BLaER1 treated with 17β-estradiol and CSF1 and Interleukin-3, amounts not matched to agents 10 nM and 100 nM (cell line): ENCODE measurements at regions not wholly inside any gene's neighbourhood (a gene's known extent, or its start where the extent isn't known, plus 50 kb on each side); places are given as distances from the start of the nearest gene placed in this dataset.
A peak's percentile ranks its signal among the peaks of the same experiment; 100 is the strongest.
"Not testable (repeated sequence)": the region's sequence is repeated elsewhere in the genome, so short reads cannot be mapped to it uniquely, and the experiment has no call there.

Experiments
- H3K27ac ChIP-seq, 11 experiments: shearing (Covaris generic); formaldehyde crosslinking; 2 replicates each; pipeline ENCODE4 v1.8.1; 2022
- H3K27me3 ChIP-seq, 11 experiments: shearing (Covaris generic); formaldehyde crosslinking; 2 replicates each; pipeline ENCODE4 v1.8.1; 2022
- H3K36me3 ChIP-seq, 11 experiments: shearing (Covaris generic); formaldehyde crosslinking; 2 replicates each; pipeline ENCODE4 v1.8.1; 2022
- H3K4me1 ChIP-seq, 10 experiments: shearing (Covaris generic); formaldehyde crosslinking; 2 replicates each; pipeline ENCODE4 v1.8.1; 2022
- H3K4me2 ChIP-seq, 11 experiments: shearing (Covaris generic); formaldehyde crosslinking; 2 replicates each; pipeline ENCODE4 v1.8.1; 2022
- H3K4me3 ChIP-seq, 10 experiments: shearing (Covaris generic); formaldehyde crosslinking; 2 replicates each; pipeline ENCODE4 v1.8.1; 2022
- H3K9ac ChIP-seq, 11 experiments: shearing (Covaris generic); formaldehyde crosslinking; 2 replicates each; pipeline ENCODE4 v1.8.1; 2022
- H3K9me3 ChIP-seq, 11 experiments: shearing (Covaris generic); formaldehyde crosslinking; replicated peaks in 1 of 11; 2 replicates each; pipeline ENCODE4 v1.8.1; 2022
- H4K20me1 ChIP-seq, 11 experiments: shearing (Covaris generic); formaldehyde crosslinking; 2 replicates each; pipeline ENCODE4 v1.8.1; 2022
- Cebpa-rat ChIP-seq, 11 experiments: shearing (Covaris generic); IDR thresholded peaks; 2 replicates each; pipeline ENCODE4 v1.8.1; 2022

GRCh38 chr3:106508331-106508893, 639.6 kb upstream of the CBLB start:
- H3K9ac ChIP-seq: no peak overlapping the region
- H3K4me3 ChIP-seq: no peak overlapping the region
- peaks cover 0 to 14% (median 0%) of the 10 kb centered on the region in 11 experiments; a peak in 1 of 22 replicates for H3K9me3 ChIP-seq
- H3K27me3 ChIP-seq: no peaks in the 10 kb centered on the region
- H3K36me3 ChIP-seq: no peaks in the 10 kb centered on the region
- no peaks in the 10 kb centered on the region for H4K20me1 ChIP-seq
- no peak overlapping the region for H3K27ac ChIP-seq
- peaks cover 0 to 5% (median 0%) of the 10 kb centered on the region in 10 experiments; a peak in 3 of 20 replicates for H3K4me1 ChIP-seq
- TF ChIP-seq Cebpa-rat (IDR thresholded peaks at IDR 0.05): no peak
- no peak overlapping the region for H3K4me2 ChIP-seq

DNA sequence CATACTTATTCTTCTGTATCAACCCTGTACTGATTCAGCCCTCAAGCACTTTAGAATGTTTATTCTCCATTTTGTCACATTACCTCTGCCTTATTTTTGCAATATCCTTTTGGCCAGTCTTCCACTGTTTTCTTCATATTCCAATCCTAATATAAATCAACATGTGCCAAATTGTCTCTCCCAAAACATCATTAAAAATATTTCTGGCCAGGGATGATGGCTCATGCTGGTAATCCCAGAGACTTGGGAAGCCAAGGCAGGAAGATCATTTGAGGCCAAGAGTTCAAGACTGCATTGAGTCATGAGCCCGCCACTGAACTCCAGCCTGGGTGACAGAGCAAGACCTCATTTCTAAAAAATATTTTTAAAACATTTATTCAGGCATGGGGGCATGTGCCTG, 641.4 kb upstream of the CBLB start:
- no peaks in the 10 kb centered on the region for H3K36me3 ChIP-seq
- H3K27me3 ChIP-seq: no peaks in the 10 kb centered on the region
- no peak overlapping the region for H3K4me2 ChIP-seq
- TF ChIP-seq Cebpa-rat (IDR thresholded peaks at IDR 0.05): no peak
- no peak overlapping the region for H3K4me3 ChIP-seq
- H3K9me3 ChIP-seq: peaks cover 0 to 14% (median 0%) of the 10 kb centered on the region in 11 experiments; a peak in 1 of 22 replicates
- peaks cover 5 to 15% (median 9%) of the 10 kb centered on the region in 10 experiments; a peak in 16 of 20 replicates for H3K4me1 ChIP-seq
- no peaks in the 10 kb centered on the region for H4K20me1 ChIP-seq
- H3K27ac ChIP-seq: no peak overlapping the region
- no peak overlapping the region for H3K9ac ChIP-seq

DNA sequence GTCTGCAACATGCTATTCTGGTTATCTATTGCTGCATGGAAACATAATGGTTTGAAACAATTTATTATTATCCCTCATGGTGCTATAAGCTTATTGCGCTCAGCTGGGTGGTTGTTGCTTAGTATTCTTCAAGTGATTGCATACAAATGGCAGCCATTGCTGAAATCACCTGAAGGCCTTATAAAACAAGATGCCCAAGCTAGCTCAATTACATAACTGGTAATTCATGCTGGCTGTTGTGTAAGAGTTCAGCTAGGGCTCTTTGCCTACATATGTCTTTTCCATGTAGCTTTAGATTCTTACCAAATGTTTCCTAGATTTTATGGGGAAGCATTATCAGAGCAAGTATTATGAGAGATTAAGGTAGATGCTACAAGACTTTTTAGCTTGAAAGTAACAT, 644.0 kb upstream of the CBLB start:
- no peak for TF ChIP-seq Cebpa-rat (IDR thresholded peaks at IDR 0.05)
- no peak overlapping the region for H3K4me2 ChIP-seq
- H3K36me3 ChIP-seq: no peaks in the 10 kb centered on the region
- no peaks in the 10 kb centered on the region for H4K20me1 ChIP-seq
- no peaks in the 10 kb centered on the region for H3K27me3 ChIP-seq
- H3K9ac ChIP-seq: no peak overlapping the region
- no peak overlapping the region for H3K27ac ChIP-seq
- no peak overlapping the region for H3K4me3 ChIP-seq
- H3K9me3 ChIP-seq: no peaks in the 10 kb centered on the region
- H3K4me1 ChIP-seq: peaks cover 5 to 20% (median 10%) of the 10 kb centered on the region in 10 experiments; a peak in 16 of 20 replicates

- Histone ChIP-seq H3K9me3 (no peaks in the 10 kb centered on the region), H3K36me3 (no peaks in the 10 kb centered on the region), H3K27me3 (no peaks in the 10 kb centered on the region), H3K4me3 (no peak overlapping the region), H3K9ac (no peak overlapping the region; a peak in 1 of 22 replicates), H3K4me1 (peaks cover 5 to 20% (median 10%) of the 10 kb centered on the region in 10 experiments; a peak in 16 of 20 replicates), H3K27ac (peak overlapping the region in 4 of 11 experiments; percentile 15 to 40 (median 36); a peak in 6 of 22 replicates), H3K4me2 (peak overlapping the region in 10 of 11 experiments; percentile 16 to 68 (median 32); a peak in 17 of 22 replicates), H4K20me1 (no peaks in the 10 kb centered on the region)
- TF ChIP-seq Cebpa-rat (IDR thresholded peaks at IDR 0.05): no peak
Observed at GRCh38 chr3:106514431-106514830, 645.6 kb upstream of the CBLB start.

DNA sequence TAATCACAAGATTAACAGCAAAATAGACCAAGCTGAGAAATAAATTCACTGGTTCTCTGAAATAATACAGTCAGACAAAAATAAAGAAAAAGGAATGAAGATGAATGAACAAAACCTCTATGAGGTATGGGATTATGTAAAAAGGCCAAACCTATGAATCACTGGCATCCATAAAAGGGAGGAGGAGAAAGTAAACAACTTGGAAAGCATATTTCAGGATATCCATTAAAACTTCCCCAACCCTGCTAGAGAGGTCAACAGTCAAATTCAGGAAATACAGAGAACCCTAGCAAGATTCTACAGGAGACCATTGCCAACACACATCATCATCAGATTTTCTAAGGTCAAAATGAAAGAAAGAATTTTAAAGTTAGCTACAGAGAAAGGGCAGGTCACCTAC, 649.7 kb upstream of the CBLB start:
- H3K27ac ChIP-seq: no peak overlapping the region
- no peak for TF ChIP-seq Cebpa-rat (IDR thresholded peaks at IDR 0.05)
- no peaks in the 10 kb centered on the region for H3K9me3 ChIP-seq
- no peak overlapping the region for H3K4me2 ChIP-seq
- H3K36me3 ChIP-seq: no peaks in the 10 kb centered on the region
- no peaks in the 10 kb centered on the region for H4K20me1 ChIP-seq
- no peak overlapping the region for H3K4me3 ChIP-seq
- H3K9ac ChIP-seq: no peak overlapping the region
- peaks cover 5 to 20% (median 10%) of the 10 kb centered on the region in 10 experiments; a peak in 16 of 20 replicates for H3K4me1 ChIP-seq
- no peaks in the 10 kb centered on the region for H3K27me3 ChIP-seq

DNA sequence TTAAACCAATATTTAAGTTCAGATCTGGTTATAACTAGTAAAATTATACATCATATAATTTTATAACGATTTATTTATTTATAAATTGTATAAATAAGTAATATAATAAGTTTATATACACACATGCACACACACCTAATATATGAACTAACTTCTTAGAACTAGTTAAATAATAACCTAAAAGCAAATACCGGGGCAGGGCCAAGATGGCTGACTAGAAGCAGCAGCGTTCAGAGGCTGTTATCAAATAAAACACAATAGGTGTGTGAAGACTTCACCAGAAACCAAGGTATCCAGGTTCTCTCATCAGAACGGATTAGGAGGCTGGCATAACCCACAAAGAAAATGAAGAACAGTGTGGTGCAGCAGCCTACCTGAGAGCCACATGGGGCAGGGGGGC, 653.6 kb upstream of the CBLB start:
- H3K4me2 ChIP-seq: no peak overlapping the region
- H3K4me3 ChIP-seq: no peak overlapping the region
- no peaks in the 10 kb centered on the region for H3K36me3 ChIP-seq
- H3K9me3 ChIP-seq: 0 out of 22 replicates have a peak, but pooled peaks cover 0 to 2% (median 0%) of the 10 kb centered on the region in 11 experiments
- H4K20me1 ChIP-seq: no peaks in the 10 kb centered on the region
- no peak for TF ChIP-seq Cebpa-rat (IDR thresholded peaks at IDR 0.05)
- H3K4me1 ChIP-seq: no peaks in the 10 kb centered on the region; a peak in 1 of 20 replicates
- H3K9ac ChIP-seq: no peak overlapping the region
- no peaks in the 10 kb centered on the region for H3K27me3 ChIP-seq
- no peak overlapping the region for H3K27ac ChIP-seq

- H4K20me1 ChIP-seq: no peaks in the 10 kb centered on the region
- peaks cover 0 to 18% (median 5%) of the 10 kb centered on the region in 11 experiments; a peak in 10 of 22 replicates for H3K9me3 ChIP-seq
Observed at GRCh38 chr3:106528932-106529331, 660.1 kb upstream of the CBLB start.

DNA sequence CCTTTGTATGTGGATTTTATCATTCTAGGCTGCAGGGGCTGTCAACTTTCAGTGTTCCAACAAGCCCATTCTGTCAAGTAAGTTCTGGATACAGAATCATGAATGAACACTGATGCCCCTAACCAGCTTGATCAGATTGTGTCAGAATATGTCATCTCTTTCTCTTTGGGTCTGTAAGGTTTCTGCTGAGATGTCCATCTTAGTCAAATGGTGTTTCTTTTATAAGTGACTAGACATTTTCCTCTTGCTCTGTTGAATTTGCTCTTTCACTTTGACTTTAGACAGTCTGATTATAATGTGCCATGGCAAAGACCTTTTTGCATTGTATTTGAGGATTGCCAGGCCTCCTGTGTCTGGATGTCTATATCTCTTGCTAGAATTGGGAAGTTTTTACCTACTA, 660.9 kb upstream of the CBLB start:
- no peak overlapping the region for H3K27ac ChIP-seq
- no peaks in the 10 kb centered on the region for H3K36me3 ChIP-seq
- H4K20me1 ChIP-seq: no peaks in the 10 kb centered on the region
- no peak overlapping the region for H3K4me3 ChIP-seq
- TF ChIP-seq Cebpa-rat (IDR thresholded peaks at IDR 0.05): no peak
- H3K4me1 ChIP-seq: peaks cover 0 to 36% (median 5%) of the 10 kb centered on the region in 10 experiments; a peak in 9 of 20 replicates
- no peaks in the 10 kb centered on the region for H3K27me3 ChIP-seq
- peaks cover 0 to 26% (median 5%) of the 10 kb centered on the region in 11 experiments; a peak in 10 of 22 replicates for H3K9me3 ChIP-seq
- H3K9ac ChIP-seq: no peak overlapping the region
- H3K4me2 ChIP-seq: peak overlapping the region in 2 of 11 experiments; percentile 5 to 45; a peak in 1 of 22 replicates

More at GRCh38 chr3:106528932-106529331, 660.1 kb upstream of the CBLB start:
- no peak overlapping the region for H3K4me2 ChIP-seq
- no peak overlapping the region for H3K27ac ChIP-seq
- no peak overlapping the region for H3K4me3 ChIP-seq
- no peaks in the 10 kb centered on the region for H3K36me3 ChIP-seq
- TF ChIP-seq Cebpa-rat (IDR thresholded peaks at IDR 0.05): no peak
- H3K4me1 ChIP-seq: peaks cover 0 to 28% (median 2%) of the 10 kb centered on the region in 10 experiments; a peak in 9 of 20 replicates
- H3K27me3 ChIP-seq: no peaks in the 10 kb centered on the region
- no peak overlapping the region for H3K9ac ChIP-seq

- Histone ChIP-seq H3K27me3 (no peaks in the 10 kb centered on the region), H3K4me1 (peaks cover 0 to 40% (median 5%) of the 10 kb centered on the region in 10 experiments; a peak in 9 of 20 replicates), H3K9me3 (peaks cover 0 to 28% (median 5%) of the 10 kb centered on the region in 11 experiments; a peak in 10 of 22 replicates), H3K9ac (no peak overlapping the region), H3K4me2 (peak overlapping the region in 2 of 11 experiments; percentile 5 to 45; a peak in 2 of 22 replicates), H3K4me3 (no peak overlapping the region), H4K20me1 (no peaks in the 10 kb centered on the region), H3K36me3 (no peaks in the 10 kb centered on the region), H3K27ac (no peak overlapping the region)
- TF ChIP-seq Cebpa-rat (IDR thresholded peaks at IDR 0.05): no peak
Observed at GRCh38 chr3:106530367-106530766, 661.6 kb upstream of the CBLB start.

- Histone ChIP-seq H3K9me3 (peaks cover 0 to 28% (median 5%) of the 10 kb centered on the region in 11 experiments; a peak in 10 of 22 replicates), H3K4me1 (peaks cover 0 to 40% (median 5%) of the 10 kb centered on the region in 10 experiments; a peak in 9 of 20 replicates)
- not testable (repeated sequence) for H3K36me3 ChIP-seq, H3K4me2 ChIP-seq, H3K4me3 ChIP-seq, H3K9ac ChIP-seq, H3K27me3 ChIP-seq, H3K27ac ChIP-seq, H4K20me1 ChIP-seq
Observed at GRCh38 chr3:106531771-106532329, 663.0 kb upstream of the CBLB start.
